HG02938 (cell line): ENCODE measurements at regions not wholly inside any gene's neighbourhood (a gene's known extent, or its start where the extent isn't known, plus 50 kb on each side); places are given as distances from the start of the nearest gene placed in this dataset.
"Not testable (repeated sequence)": the region's sequence is repeated elsewhere in the genome, so short reads cannot be mapped to it uniquely, and the experiment has no call there.

Experiments
- ATAC-seq: cut with Tn5 transposase; IDR thresholded peaks from one replicate; pipeline ENCODE4 v1.9.1; 2021; ENCODE audit warnings: mild to moderate bottlenecking, moderate library complexity; ENCODE audit not compliant: unreplicated experiment

DNA sequence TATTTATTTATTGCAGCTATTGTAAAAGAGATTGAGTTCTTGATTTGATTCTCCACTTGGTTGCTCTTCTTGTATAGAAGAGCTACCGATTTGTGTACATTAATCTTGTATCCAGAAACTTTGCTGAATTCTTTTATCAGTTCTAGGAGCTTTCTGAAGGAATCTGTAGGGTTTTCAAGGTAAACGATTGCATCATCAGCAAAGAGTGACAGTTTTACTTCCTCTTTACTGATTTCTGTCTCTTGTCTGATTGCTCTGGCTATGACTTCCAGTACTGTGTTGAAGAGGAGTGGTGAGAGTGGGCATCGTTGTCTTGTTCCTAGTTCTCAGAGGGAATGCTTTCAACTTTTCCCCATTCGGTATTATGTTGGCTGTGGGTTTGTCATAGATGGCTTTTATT is 103.1 kb downstream of the CAPZA3 start:
- ATAC-seq = not testable (repeated sequence)

DNA sequence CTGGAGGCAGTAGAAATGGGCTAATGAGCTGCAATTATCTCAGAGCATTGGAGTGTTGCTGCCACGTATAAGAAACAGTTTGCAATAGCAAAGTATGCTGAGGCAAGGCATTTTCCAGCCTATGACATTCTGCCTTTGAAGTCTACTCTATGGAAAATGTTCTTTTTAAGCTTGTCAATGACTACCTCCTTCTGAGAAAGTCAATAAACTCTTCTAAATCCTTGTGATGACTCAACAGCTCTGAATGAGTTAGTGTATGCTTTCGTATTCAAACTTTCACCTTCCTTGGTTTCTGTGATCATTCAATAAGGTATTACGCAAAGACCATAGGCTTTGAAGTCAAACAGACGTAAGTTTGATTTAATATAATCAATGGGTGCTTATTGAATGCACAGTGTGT is 111.2 kb downstream of the CAPZA3 start:
- no peak for ATAC-seq

DNA sequence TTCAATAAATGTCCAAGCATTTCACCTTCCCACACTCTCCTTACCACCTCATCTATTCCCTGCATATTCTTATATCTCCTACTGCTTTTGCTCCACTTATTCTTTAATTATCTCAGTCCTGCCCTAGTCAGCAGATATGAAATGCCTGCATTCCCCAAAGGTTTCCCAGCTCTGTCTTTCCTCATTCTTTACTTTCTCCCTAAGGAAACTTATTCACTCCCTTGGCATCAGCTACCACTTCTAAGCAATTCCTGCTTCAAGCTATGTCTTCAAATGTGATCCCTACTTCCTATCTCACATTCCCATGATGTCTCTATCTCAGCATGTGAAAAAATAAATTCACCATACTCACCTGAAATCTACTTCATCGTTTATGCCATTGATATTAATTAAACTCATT is 111.8 kb downstream of the CAPZA3 start:
- no peak for ATAC-seq

DNA sequence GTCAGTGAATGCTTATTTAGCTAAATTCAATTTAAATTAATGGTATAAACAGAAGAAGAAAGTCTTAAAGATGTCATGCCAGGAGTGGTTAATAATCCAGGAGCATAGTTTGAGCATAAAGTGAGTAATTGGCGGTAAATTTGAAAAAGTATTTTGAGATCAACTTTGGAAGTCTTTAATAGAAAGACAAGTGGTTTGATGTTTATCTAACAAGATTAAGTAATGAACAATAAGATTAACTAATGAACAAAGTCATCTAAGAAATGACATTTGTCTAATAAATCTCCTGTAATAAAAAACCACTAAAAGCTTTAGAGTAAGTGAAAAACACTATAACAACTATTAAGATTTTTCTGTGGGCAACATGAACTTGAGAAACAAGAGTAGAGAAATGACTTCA is 112.8 kb downstream of the CAPZA3 start:
- no peak for ATAC-seq

DNA sequence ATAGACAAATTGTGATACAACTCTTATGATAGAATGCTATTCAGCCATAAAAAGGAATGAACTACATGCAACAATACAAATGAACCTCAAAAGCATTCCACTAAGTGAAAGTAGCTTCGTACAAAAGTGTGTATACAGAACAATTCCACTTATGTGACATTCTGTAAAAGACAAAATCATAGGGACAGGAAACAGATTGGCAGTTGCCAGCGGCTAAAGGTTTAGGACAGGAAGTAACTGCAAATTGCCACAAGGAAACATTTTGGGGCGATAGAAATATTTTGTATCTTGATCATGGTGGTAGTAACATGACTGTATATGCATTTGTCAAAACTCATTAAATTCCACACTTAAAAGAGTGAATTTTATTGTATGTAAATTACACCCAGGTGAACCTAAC is 113.4 kb downstream of the CAPZA3 start:
- ATAC-seq = no peak

DNA sequence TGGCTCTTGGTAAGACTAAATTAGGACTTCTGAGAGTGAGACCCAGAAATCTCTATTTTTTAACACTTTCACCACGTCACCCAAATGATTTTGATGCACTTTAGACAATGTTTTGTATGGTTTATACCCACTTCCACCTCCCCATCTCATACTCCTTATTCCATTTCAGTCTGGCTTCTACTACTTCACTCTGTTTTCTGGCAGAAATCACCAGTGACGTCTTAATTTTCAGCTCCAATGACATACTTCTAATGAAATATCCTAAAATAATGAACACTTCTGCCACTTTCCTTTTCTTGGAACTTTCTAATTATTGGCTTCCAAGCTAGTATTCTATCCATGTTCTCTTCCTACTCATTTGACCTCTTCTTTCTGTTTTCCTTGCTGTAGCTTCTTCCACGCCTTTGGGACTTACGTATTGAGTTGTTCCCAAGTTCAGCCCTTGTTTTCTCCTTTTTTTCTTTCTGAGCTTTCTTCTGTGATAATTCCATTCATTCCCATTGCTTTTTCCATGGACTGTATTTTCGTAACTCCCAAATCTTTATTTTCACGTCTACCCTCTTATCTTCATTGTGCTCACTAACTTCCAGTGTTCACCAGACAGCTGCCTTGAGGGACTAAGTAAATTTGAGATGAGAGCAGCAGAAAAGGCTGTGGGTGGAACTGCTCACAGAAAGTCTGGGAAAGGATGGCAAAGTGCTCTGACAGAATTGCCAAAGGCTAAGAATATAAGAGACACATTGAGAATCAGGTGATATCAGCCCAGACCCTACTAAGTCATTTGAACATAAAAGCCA is 115.8 kb downstream of the CAPZA3 start:
- ATAC-seq = no peak

DNA sequence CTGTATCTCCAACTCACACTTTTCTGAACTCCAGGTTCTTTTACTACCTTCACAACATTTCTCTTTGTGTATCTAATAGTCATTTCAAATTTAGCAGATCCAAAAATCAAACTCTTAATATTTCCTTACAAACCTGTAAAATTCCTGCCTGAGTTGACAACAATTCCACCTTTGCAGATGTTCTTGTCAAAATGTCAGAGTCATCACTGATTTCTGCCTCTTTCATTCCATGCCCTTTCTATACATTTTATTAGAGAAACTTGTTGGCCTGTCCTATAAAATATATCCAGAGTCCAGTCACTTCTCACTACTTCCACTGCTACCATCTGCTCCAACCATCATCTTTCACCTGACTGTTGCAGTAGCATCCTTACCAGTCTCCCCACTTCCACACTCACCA is 119.7 kb downstream of the CAPZA3 start:
- no peak for ATAC-seq

DNA sequence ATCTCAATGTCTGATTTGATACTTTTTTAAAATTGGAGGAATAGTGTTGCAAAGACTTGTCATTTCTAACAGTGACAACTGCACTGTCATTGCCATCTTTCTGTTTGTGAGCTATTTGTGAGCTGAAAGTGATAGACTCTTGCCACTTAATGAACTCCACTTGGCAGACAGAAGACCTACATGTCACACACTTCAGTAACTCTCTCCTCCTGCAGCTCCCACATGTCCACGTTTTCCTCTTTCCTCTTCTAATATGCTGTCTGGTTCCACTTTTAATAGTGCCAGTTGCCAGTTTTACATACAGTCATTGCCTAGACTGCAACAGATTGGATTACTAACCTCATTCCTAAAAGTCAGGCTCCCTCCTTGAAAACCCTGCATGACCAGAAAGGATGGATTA is 121.5 kb downstream of the CAPZA3 start:
- no peak for ATAC-seq

DNA sequence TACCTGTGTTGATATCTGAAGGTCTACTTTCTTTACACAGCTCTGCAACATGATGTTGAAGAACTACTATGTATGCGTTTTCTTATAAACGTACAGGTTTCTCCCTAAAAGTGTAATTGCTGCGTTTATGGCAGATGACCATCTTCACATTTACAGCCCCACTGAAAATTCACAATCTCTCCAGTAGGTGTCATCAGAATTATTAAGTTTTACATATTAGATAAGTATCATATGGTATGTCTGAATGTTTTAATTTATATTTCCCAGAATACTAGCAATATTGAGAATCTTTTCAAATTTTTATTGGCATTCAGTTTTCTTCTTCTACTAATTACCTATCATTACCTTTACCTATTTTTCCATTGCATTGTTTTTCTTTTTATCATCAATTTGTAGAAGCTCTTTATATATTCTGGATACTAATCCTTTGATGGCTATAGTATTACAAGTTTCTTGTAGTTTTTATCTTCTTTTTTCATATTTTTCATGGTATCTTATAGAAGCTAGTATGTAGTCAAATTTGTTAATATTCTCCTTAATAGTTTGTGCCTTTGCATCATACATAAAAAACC is 123.5 kb downstream of the CAPZA3 start:
- no peak for ATAC-seq

DNA sequence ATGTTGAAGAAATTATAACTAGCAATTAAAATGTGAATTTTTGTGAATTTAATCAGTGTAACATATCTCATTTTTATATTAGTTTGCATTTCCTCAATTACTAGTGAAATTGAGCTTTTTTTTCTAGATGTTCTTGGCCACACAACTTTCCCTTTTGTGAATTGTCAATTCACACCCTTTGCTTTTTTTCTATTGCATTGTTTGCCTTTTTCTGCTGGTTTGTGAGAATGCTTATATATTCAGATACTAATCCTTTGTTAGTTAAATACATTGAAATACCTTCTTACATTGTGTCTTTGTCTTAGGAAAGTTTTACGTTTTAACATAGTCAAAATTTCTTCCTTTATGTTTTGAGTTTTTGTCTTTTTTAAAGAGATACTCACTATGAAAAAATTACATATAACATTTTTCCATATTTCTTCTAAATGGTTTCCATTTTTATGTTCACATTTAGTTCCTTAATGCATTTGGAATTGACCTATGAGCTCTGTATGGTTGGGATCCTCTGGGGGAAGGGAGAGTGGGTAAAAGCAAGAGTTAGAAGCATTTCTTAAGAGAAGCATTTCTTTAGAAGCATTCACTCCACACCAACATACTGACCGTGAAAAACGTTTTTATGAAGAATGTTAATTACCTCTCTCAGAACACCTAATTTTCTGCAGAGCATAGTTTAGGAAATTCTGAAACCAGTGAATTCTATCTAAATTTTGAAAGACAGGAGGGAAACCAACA is 126.0 kb downstream of the CAPZA3 start:
- ATAC-seq = no peak

DNA sequence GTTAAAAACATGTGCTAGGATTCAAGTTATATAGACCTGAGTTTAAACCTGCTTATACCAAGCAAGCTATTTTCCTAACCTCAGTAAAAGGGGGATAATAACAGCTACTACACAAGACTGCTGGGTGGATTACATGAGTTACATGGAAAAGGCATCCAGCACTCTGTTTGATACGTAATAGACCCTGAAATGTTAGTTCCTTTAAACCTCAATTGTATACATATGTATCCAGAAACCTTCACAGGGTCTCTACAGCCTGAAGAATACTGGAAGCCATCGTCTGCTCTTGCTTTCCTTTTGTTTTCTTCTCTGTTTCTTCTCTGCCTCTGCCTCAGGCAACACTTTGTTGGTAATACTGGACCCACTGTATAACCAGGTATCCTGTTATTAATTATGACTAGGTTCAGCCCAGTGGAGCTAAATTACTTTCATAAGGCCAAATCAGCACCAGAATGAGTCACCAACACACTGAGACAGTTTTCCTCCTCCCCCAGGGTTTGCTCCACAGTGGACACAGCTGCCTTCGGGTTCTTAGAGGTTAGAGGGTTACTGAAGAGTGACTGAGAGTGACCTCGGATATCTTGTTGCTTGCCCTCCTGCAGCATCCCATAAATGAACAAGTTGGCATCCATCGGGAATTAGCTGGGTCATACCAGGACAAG is 127.1 kb downstream of the CAPZA3 start:
- ATAC-seq = no peak

DNA sequence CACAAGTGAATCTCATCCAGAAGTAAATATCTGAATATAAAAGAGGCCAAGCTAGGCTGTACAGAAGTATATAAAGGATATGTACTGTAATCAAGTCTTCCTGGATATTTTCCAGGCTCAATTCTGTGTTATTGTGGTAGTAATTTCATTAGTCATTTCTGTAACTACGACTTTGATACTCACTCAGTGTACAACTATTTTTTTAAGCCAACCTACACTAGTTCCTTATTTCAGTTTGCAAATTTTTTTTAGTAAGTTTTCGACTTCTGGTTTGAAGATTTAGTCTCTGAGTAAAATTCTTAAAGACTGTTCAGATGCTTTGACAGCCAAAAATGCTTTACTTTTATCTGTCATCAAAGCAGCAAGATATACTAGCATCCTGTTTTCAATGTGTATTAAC is 130.8 kb downstream of the CAPZA3 start:
- ATAC-seq = no peak

DNA sequence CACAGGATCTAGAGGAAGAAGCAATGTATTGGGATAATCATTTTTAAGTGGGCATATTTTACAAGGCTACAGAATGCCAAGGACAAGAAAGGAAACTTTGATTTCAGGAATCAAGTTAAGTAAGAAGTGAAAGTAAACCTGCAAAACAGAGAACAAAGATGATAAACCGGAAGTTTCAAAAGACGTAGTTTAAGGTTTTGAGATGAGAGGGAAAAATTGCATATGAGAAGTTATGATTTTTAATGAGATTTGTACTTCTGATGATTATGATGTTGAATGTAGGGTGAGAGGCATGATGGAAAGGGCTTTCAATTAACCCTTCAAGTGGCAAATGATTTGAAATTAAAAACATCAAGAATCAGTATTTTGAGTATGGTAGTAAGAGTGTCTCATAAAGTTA is 134.9 kb downstream of the CAPZA3 start:
- no peak for ATAC-seq

DNA sequence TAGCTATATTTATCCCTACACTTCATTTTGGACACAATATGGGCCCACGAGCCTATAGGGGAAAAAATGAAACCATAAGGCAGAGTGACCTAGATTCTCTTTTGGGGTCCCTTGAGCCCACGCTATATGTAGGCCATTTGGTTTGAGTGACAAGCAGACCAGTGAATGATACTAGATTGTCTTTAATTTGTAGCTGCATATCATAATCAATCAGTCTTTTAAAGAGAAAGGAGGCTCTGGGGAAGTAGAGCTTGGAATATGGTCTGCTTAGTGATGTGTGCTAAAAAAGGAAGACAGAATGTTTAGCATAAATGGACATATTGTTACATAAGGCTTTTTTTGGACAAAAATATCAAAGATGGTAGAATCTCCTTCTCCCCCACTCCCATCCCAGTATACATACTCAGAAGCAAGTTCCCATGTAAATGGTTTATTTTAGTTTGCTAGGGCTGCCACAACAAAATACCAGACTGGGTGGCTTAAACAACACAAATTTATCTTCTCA is 140.8 kb downstream of the CAPZA3 start:
- no peak for ATAC-seq

DNA sequence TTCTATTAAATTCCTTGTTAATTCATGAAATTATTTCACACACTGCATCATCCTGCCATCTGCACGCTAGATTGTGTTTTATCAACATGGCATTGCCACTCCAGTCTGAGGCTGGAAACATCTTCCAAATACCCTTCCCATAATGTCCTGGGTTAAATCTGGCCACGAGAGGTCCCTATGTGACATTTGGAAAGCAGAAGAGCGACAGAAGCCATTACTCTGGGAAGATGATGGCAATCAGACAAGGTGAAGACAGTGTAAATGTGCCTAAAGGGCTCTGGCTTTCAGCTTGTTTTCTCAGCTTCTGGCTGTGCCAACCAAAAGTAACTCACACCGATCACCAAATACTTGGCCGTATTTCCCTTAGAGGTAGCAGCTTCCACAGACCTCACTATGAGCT is 144.8 kb downstream of the CAPZA3 start:
- no peak for ATAC-seq

DNA sequence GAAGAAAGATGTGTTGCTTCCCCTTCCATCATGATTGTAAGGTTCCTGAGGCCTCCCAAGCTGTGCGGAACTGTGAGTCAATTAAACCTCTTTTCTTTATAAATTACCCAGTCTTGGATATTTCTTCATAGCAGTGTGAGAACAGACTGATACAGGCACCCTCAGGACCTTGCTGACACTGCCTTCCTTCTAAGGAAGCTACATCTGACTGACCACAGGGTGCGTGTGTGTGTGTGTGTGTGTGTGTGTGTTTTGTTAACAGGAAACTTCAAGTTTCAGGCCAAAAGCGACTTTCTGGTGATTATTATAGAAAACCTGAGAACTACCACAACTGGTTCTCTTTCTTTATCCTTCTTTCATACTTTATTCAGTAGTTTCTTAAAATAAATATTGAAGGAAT is 149.0 kb downstream of the CAPZA3 start:
- no peak for ATAC-seq

DNA sequence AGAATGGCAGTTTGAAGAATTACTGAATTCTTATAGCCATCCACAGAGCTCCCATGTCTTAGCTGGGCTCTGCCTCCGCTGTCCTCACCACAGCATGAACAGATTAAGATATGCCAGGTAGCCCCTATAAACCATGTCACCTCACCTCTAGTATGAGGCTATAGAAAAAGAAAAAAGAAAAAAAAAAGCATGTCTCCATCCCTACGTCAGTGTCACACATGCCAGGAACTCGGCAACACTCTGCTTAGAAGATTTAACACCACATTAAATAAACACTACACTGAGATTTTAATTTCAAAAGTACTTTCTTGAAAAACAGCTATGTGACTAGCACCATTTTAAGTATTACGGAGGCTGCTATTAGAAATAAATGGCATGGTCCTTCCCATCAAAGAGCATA is 149.4 kb downstream of the CAPZA3 start:
- no peak for ATAC-seq

DNA sequence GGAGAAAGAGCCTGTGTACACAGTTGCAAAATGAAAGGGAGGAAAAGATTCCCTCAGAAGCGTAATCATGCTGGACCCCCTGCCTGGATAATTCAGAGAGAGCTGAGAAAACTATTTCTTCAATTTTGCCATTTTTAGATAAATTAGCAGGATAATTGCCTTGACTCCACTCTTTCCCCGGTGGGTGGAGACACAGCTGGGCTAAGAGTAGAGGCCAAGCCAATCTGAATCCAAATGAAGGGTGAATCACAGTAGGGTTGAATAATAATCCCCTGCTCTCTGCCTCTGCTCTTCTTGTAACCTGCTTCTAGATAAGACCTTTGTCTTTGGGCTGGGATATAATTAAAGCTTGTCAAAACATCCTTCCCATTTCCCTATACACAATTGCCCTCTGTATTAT is 150.1 kb downstream of the CAPZA3 start:
- ATAC-seq = no peak

DNA sequence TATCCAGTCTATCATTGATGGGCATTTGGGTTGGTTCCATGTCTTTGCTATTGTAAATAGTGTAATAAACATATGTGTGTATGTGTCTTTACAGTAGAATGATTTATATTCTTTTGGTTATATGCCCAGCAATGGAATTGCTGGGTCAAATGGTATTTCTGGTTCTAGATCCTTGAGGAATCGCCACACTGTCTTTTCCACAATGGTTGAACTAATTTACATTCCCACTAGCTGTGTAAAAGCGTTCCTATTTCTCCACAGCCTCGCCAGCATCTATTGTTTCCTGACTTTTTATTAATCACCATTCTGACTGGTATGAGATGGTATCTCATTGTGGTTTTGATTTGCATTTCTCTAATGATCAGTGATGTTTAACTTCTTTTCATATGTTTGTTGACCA is 152.7 kb downstream of the CAPZA3 start:
- ATAC-seq = not testable (repeated sequence)

DNA sequence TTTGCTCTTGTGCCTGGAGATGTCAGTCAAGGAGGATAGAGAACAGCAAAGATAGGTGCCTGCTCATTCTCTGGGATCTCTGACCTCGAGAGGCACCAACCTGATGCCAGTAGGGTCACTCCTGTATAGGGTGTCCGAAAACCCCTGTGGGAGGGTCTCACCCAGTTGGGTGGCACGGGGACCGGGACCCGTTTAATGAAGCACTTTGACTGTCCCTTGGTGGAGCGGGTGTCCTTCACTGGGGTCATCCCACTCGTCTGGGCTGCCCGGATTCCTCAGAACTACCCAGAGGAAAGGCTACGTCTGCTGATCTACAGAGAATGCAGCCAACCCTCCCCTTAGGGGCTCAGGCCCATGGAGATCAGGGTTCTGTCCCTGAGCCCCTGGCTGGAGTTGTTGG is 157.6 kb downstream of the CAPZA3 start:
- no peak for ATAC-seq

DNA sequence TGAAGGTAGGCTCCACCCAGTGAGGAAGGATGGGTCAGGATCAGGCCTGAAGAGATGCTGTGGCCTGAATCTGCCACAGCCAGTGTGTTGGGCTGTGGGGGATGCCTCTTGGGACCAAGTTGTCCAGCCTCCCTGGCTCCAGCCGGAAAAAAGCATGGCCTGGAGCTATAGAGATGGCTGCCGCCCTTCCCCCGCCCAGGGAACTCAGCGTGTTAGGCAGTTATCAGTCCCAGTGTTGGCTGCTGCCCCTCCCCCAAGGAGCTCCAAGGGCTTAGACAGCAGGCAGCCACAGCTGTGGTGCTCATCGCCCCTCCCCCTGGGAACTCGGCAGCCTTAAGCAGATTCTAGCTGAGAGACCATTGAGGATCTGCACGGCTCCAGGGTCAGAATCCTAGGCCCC is 158.0 kb downstream of the CAPZA3 start:
- ATAC-seq = no peak

DNA sequence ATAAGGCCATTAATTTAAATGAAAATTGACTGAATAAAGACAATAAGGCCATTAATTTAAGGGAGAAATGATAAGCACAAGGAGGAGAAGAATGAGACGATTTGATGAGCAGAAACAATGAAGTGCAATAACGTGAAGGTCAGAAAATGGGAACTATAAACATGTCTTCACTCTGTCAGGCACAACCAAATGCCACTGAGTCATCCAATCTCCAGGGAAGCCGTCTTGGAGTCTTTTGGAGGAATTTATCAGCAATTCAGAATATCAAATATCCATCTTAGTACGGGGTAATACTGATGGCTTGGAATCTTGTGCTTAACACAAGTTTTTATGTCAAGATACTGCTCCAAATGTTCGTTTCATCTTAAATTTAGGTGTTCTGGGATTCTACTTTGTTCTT is 159.9 kb downstream of the CAPZA3 start:
- ATAC-seq = no peak
